ENCODE measurements at regions not wholly inside any gene's neighbourhood (a gene's known extent, or its start where the extent isn't known, plus 50 kb on each side); places are given as distances from the start of the nearest gene placed in this dataset.

GRCh38 chrX:122596998-122597397 lies 587.1 kb upstream of the GRIA3 start:
- Histone ChIP-seq H3K9me3 (ENCODE audit: insufficient read depth, low read length) (no peaks in the 10 kb centered on the region), H3K4me2 (ENCODE audit: low read depth, low read length, poor library complexity, severe bottlenecking) (no peak overlapping the region), H3K36me3 (ENCODE audit: low read length) (no peaks in the 10 kb centered on the region), H3K27ac (ENCODE audit: low read depth, low read length) (no peak overlapping the region), H3K79me2 (ENCODE audit: insufficient read depth, low read length) (no peaks in the 10 kb centered on the region), H4K20me1 (ENCODE audit: low read depth, low read length) (no peaks in the 10 kb centered on the region), H3F3A (ENCODE audit: insufficient read depth) (no peaks in the 10 kb centered on the region), H3K27me3 (ENCODE audit: low read length) (no peaks in the 10 kb centered on the region), H3K9ac (ENCODE audit: low read length) (no peak overlapping the region), H3K4me3 (ENCODE audit: insufficient read depth, low read length, poor library complexity, severe bottlenecking) (no peak overlapping the region), H3K9me2 (replicated peaks; ENCODE audit: insufficient read depth, low read length) (no peaks in the 10 kb centered on the region), H2AFZ (ENCODE audit: low read depth, low read length, severe bottlenecking) (no peak overlapping the region)
- TF ChIP-seq CTCF (IDR thresholded peaks at IDR 0.05; ENCODE audit: insufficient read depth, low read length, poor library complexity, severe bottlenecking), result no peak
- TF ChIP-seq EZH2phosphoT487 (conservative IDR thresholded peaks at IDR 0.05; ENCODE audit: low read length), result no peak

GRCh38 chrX:122622795-122623194 lies 561.3 kb upstream of the GRIA3 start:
- Histone ChIP-seq H4K20me1 (ENCODE audit: low read depth, low read length) (no peaks in the 10 kb centered on the region), H3K36me3 (ENCODE audit: low read length) (no peaks in the 10 kb centered on the region), H3K27me3 (ENCODE audit: low read length) (no peaks in the 10 kb centered on the region), H3K79me2 (ENCODE audit: insufficient read depth, low read length) (no peaks in the 10 kb centered on the region), H3K9ac (ENCODE audit: low read length) (no peak overlapping the region), H3K9me3 (ENCODE audit: insufficient read depth, low read length) (no peaks in the 10 kb centered on the region), H3K4me3 (ENCODE audit: insufficient read depth, low read length, poor library complexity, severe bottlenecking) (no peak overlapping the region), H3K27ac (ENCODE audit: low read depth, low read length) (no peak overlapping the region), H3F3A (ENCODE audit: insufficient read depth) (no peaks in the 10 kb centered on the region), H3K4me2 (ENCODE audit: low read depth, low read length, poor library complexity, severe bottlenecking) (no peak overlapping the region), H2AFZ (ENCODE audit: low read depth, low read length, severe bottlenecking) (no peak overlapping the region), H3K9me2 (replicated peaks; ENCODE audit: insufficient read depth, low read length) (no peaks in the 10 kb centered on the region)
- no peak for TF ChIP-seq EZH2phosphoT487 (conservative IDR thresholded peaks at IDR 0.05; ENCODE audit: low read length)
- no peak for TF ChIP-seq CTCF (IDR thresholded peaks at IDR 0.05; ENCODE audit: insufficient read depth, low read length, poor library complexity, severe bottlenecking)

- Histone ChIP-seq H3K4me2 (ENCODE audit: low read depth, low read length, poor library complexity, severe bottlenecking) (no peak overlapping the region), H3K9ac (ENCODE audit: low read length) (no peak overlapping the region), H3K9me3 (ENCODE audit: insufficient read depth, low read length) (no peaks in the 10 kb centered on the region), H3F3A (ENCODE audit: insufficient read depth) (no peaks in the 10 kb centered on the region), H3K9me2 (replicated peaks; ENCODE audit: insufficient read depth, low read length) (no peaks in the 10 kb centered on the region), H3K27ac (ENCODE audit: low read depth, low read length) (no peak overlapping the region), H3K79me2 (ENCODE audit: insufficient read depth, low read length) (no peaks in the 10 kb centered on the region), H3K4me3 (ENCODE audit: insufficient read depth, low read length, poor library complexity, severe bottlenecking) (no peak overlapping the region), H2AFZ (ENCODE audit: low read depth, low read length, severe bottlenecking) (no peak overlapping the region), H3K27me3 (ENCODE audit: low read length) (no peaks in the 10 kb centered on the region), H4K20me1 (ENCODE audit: low read depth, low read length) (no peaks in the 10 kb centered on the region), H3K36me3 (ENCODE audit: low read length) (no peaks in the 10 kb centered on the region)
- TF ChIP-seq CTCF (IDR thresholded peaks at IDR 0.05; ENCODE audit: insufficient read depth, low read length, poor library complexity, severe bottlenecking) (no peak), EZH2phosphoT487 (conservative IDR thresholded peaks at IDR 0.05; ENCODE audit: low read length) (no peak)
Observed at GRCh38 chrX:122625239-122625638, 558.8 kb upstream of the GRIA3 start.
